Vagina (tissue), 2 donors: ENCODE measurements at regions not wholly inside any gene's neighbourhood (a gene's known extent, or its start where the extent isn't known, plus 50 kb on each side); places are given as distances from the start of the nearest gene placed in this dataset.

Source experiments
- DNase-seq, 2 donors: peaks; one replicate each; pipeline ENCODE4 v3.0.0-alpha.2; 2017; ENCODE audit errors: extremely low spot score in 2 of 2
- H3K27ac ChIP-seq: fragments of 200-600 bp; sonication (generic); one replicate; pipeline ENCODE4 v1.5.1; 2019
- H3K27me3 ChIP-seq: fragments of 200-600 bp; sonication (generic); one replicate; pipeline ENCODE4 v1.5.1; 2019
- H3K36me3 ChIP-seq, 2 donors: fragments of 200-600 bp; sonication (generic); one replicate each; pipeline ENCODE4 v1.5.1; 2017 to 2019
- H3K4me1 ChIP-seq: fragments of 200-600 bp; sonication (generic); one replicate; pipeline ENCODE4 v1.5.1; 2019
- H3K4me3 ChIP-seq, 2 donors: fragments of 200-600 bp; sonication (generic); 1 replicate in 1 of 2; 2 replicates in 1 of 2; pipeline ENCODE4 v1.5.1; 2016 to 2019
- H3K9me3 ChIP-seq: fragments of 200-600 bp; sonication (generic); one replicate; pipeline ENCODE4 v1.5.1; 2019
- CTCF ChIP-seq, 3 experiments: fragments of 450-650 bp in 2 of 3; fragments of 200-600 bp in 1 of 3; sonication (generic) in 1 of 3; IDR thresholded peaks; one replicate each; pipeline ENCODE4 v1.5.1; 2017 to 2019; ENCODE audit warnings: antibody characterized with exemption in 3 of 3, mild to moderate bottlenecking in 2 of 3, moderate library complexity in 2 of 3
- POLR2A ChIP-seq, 2 donors: fragments of 450-650 bp; IDR thresholded peaks; one replicate each; pipeline ENCODE4 v1.6.1; 2017; ENCODE audit warnings: antibody characterized with exemption in 2 of 2, mild to moderate bottlenecking in 2 of 2, moderate library complexity in 2 of 2
- POLR2AphosphoS5 ChIP-seq, 2 donors: sonication (generic); formaldehyde crosslinking; IDR thresholded peaks; one replicate each; pipeline ENCODE4 v1.9.0; 2017; ENCODE audit warnings: antibody characterized with exemption in 2 of 2, mild to moderate bottlenecking in 2 of 2, low read depth in 1 of 2; ENCODE audit not compliant: insufficient read depth in 1 of 2
- intact Hi-C: fragments of 100-400 bp; cut with DNase I; formaldehyde crosslinking; loops from one replicate; pipeline ENCODE4 v1.15.1; 2023

DNA sequence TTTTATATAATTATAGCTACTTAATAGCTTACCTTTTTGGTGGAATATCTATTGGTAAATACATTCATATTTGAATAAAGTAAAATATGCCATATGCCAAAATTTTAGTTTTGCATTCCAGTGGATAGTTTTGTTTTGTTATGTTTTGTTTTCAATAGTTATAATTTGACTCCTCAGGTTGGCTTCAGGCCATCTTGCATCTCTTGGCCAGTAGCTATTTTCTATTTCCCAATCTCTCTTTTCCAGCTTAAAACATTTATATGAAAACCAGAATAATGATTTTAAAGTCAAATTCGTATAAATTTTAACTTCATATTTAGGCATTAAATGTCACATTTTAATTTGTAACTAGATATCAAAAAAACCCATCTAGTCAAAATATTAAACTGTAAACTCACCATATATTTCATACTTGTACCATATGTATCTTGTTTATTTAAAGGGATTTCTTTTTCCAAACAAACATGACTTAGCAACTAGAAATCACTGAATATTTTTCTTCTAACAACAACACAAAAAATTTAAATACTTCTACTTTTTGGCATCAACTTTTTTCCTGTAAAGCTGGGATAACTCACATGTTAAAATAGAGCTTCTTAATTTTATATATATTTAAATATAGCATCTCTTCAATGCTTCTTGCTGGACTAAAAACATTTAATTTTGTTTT, 1209.6 kb downstream of the PCDH7 start:
- H3K27ac ChIP-seq, result no peak overlapping the region
- no peaks in the 10 kb centered on the region for H3K4me1 ChIP-seq
- TF ChIP-seq POLR2A (IDR thresholded peaks at IDR 0.05), result no peak
- TF ChIP-seq POLR2AphosphoS5 (IDR thresholded peaks at IDR 0.05; ENCODE audit: insufficient read depth in 1 of 2, low read depth in 1 of 2), result no peak
- TF ChIP-seq CTCF (IDR thresholded peaks at IDR 0.05), result no peak
- H3K4me3 ChIP-seq, result no peak overlapping the region
- intact Hi-C loops, result no loop called here
- no peaks in the 10 kb centered on the region for H3K27me3 ChIP-seq
- DNase-seq, result no peak
- no peaks in the 10 kb centered on the region for H3K9me3 ChIP-seq
- H3K36me3 ChIP-seq, result no peaks in the 10 kb centered on the region

DNA sequence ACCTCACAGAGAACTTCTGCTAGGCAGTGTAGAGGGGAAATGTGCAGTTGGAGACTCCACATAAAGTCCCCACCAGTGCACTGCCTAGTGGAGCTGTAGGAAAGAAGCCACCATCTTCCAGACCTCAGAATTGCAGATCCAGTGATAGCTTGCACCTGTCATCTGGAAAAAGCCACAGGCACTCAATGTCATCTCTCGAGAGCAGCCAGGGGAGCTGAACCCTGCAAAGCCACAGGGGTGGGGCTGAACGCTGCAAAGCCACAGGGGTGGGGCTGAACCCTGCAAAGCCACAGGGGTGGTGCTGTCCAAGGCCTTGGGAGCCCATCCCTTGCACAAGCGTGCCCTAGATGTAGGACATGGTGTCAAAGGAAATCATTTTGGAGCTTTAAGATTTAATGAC, 1226.3 kb downstream of the PCDH7 start:
- Histone ChIP-seq H3K4me3 (no peak overlapping the region), H3K27ac (no peak overlapping the region), H3K9me3 (no peaks in the 10 kb centered on the region), H3K27me3 (no peaks in the 10 kb centered on the region), H3K4me1 (no peaks in the 10 kb centered on the region), H3K36me3 (no peaks in the 10 kb centered on the region)
- TF ChIP-seq CTCF (IDR thresholded peaks at IDR 0.05), result no peak
- no peak for TF ChIP-seq POLR2A (IDR thresholded peaks at IDR 0.05)
- no peak for TF ChIP-seq POLR2AphosphoS5 (IDR thresholded peaks at IDR 0.05; ENCODE audit: insufficient read depth in 1 of 2, low read depth in 1 of 2)
- no peak for DNase-seq
- intact Hi-C loops, result no loop called here

DNA sequence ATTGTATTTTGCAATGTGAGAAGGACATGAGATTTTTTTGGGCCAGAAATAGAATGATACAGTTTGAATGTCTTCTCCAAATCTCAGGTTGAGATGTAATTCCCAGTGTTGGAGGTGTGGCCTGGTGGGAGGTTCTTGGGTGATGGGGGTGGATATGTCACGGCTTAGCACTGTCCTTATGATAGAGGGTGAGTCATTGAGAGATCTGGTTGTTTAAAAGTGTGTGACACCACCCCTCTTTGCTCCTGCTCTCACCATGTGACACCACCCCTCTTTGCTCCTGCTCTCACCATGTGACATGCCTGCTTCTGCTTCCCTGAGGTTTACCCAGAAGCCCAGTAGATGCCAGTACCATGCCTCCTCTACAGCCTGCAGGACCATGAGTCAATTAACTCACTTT, 1226.9 kb downstream of the PCDH7 start:
- TF ChIP-seq POLR2A (IDR thresholded peaks at IDR 0.05) (no peak), CTCF (IDR thresholded peaks at IDR 0.05) (no peak), POLR2AphosphoS5 (IDR thresholded peaks at IDR 0.05; ENCODE audit: insufficient read depth in 1 of 2, low read depth in 1 of 2) (no peak)
- intact Hi-C loops, result no loop called here
- H3K9me3 ChIP-seq, result no peaks in the 10 kb centered on the region
- H3K4me3 ChIP-seq, result no peak overlapping the region
- DNase-seq, result no peak
- H3K4me1 ChIP-seq, result no peaks in the 10 kb centered on the region
- H3K27me3 ChIP-seq, result no peaks in the 10 kb centered on the region
- no peaks in the 10 kb centered on the region for H3K36me3 ChIP-seq
- H3K27ac ChIP-seq, result no peak overlapping the region

DNA sequence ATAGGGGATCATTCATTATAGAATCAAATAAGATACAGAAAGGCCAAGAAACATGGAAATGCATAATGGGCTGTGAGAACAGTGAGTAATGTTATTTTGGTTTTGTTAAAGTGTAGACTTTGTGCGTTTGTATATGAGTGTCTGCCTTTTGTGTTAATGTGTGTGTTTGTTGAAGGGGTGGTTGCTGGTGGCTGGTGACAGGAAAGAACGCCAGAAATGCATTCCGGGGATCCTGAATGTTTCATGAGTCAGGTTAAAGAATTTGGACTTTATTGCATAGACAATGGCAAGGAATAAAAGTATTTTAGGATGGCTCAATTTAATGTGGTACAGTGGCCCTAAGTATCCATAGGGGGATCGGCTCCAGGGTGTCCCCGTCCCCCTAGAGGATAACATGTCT, 1228.9 kb downstream of the PCDH7 start:
- no peak for TF ChIP-seq CTCF (IDR thresholded peaks at IDR 0.05)
- TF ChIP-seq POLR2AphosphoS5 (IDR thresholded peaks at IDR 0.05; ENCODE audit: insufficient read depth in 1 of 2, low read depth in 1 of 2), result no peak
- intact Hi-C loops, result no loop called here
- no peaks in the 10 kb centered on the region for H3K4me1 ChIP-seq

DNA sequence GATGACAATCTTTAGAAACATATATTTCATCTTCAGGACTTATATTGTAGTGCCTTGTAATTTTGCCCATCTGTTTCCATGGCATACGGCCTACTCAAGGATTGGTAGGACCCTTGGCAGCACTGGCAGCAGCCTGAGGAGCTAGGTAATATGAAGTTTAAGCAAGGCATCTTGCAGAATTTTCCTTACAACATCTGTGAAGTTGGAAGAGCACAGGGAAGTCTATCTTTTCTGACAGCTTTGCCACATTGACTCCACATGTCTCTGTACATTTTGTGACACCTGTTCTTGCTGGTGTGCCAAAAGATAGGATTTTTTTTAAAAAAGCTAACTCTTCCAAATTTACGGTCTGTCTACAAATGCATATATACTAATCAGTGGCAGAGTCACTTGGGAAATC, 1235.2 kb downstream of the PCDH7 start:
- TF ChIP-seq CTCF (IDR thresholded peaks at IDR 0.05) (no peak), POLR2AphosphoS5 (IDR thresholded peaks at IDR 0.05; ENCODE audit: insufficient read depth in 1 of 2, low read depth in 1 of 2) (no peak), POLR2A (IDR thresholded peaks at IDR 0.05) (no peak)
- Histone ChIP-seq H3K9me3 (no peaks in the 10 kb centered on the region), H3K27me3 (no peaks in the 10 kb centered on the region), H3K4me3 (no peak overlapping the region), H3K27ac (no peak overlapping the region), H3K36me3 (no peaks in the 10 kb centered on the region), H3K4me1 (no peaks in the 10 kb centered on the region)
- no peak for DNase-seq
- intact Hi-C loops, result no loop called here

More for the DNA sequence above, 1228.9 kb downstream of the PCDH7 start:
- H3K27me3 ChIP-seq, result no peaks in the 10 kb centered on the region
- no peak for DNase-seq
- no peak overlapping the region for H3K27ac ChIP-seq
- no peak overlapping the region for H3K4me3 ChIP-seq
- no peaks in the 10 kb centered on the region for H3K9me3 ChIP-seq
- H3K36me3 ChIP-seq, result no peaks in the 10 kb centered on the region
